MM.1S (cell line): ENCODE measurements at regions not wholly inside any gene's neighbourhood (a gene's known extent, or its start where the extent isn't known, plus 50 kb on each side); places are given as distances from the start of the nearest gene placed in this dataset.

Experiments
- DNase-seq: peaks from one replicate; pipeline ENCODE4 v3.0.0-alpha.2; 2015
- H2AFZ ChIP-seq: fragments of 300-600 bp; sonication (generic); 2 replicates; pipeline ENCODE4 v1.6.0; 2016; ENCODE audit warnings: antibody characterized with exemption, low read length
- H3F3A ChIP-seq: fragments of 300-600 bp; sonication (generic); 2 replicates; pipeline ENCODE4 v1.6.1; 2016; ENCODE audit warnings: mild to moderate bottlenecking, antibody characterized with exemption, low read length, moderate library complexity, mixed read lengths; ENCODE audit not compliant: insufficient read depth
- H3K27ac ChIP-seq: fragments of 300-600 bp; sonication (generic); 2 replicates; pipeline ENCODE4 v1.5.1; 2016; ENCODE audit warnings: mild to moderate bottlenecking, low read length
- H3K27me3 ChIP-seq: fragments of 300-600 bp; sonication (generic); replicated peaks from 2 replicates; pipeline ENCODE4 v1.6.0; 2016; ENCODE audit warnings: low read length; ENCODE audit not compliant: insufficient read depth
- H3K36me3 ChIP-seq: fragments of 300-600 bp; sonication (generic); replicated peaks from 2 replicates; pipeline ENCODE4 v1.6.1; 2016; ENCODE audit warnings: mild to moderate bottlenecking, low read length, mixed read lengths; ENCODE audit not compliant: insufficient read depth
- H3K4me1 ChIP-seq: fragments of 300-600 bp; sonication (generic); 2 replicates; pipeline ENCODE4 v1.6.1; 2016; ENCODE audit warnings: low read length, mixed read lengths
- H3K4me2 ChIP-seq: fragments of 300-600 bp; sonication (generic); 2 replicates; pipeline ENCODE4 v1.6.0; 2016; ENCODE audit warnings: low read depth, low read length
- H3K4me3 ChIP-seq: fragments of 300-600 bp; sonication (generic); 2 replicates; pipeline ENCODE4 v1.5.1; 2016; ENCODE audit warnings: low read length, mixed read lengths
- H3K79me2 ChIP-seq: fragments of 300-600 bp; sonication (generic); 2 replicates; pipeline ENCODE4 v1.6.1; 2016; ENCODE audit warnings: mixed run types, low read length, mixed read lengths
- H3K9ac ChIP-seq: fragments of 300-600 bp; sonication (generic); 2 replicates; pipeline ENCODE4 v1.6.1; 2016; ENCODE audit warnings: low read length, mixed read lengths
- H3K9me2 ChIP-seq: fragments of 300-600 bp; sonication (generic); replicated peaks from 2 replicates; pipeline ENCODE4 v1.6.1; 2016; ENCODE audit warnings: mild to moderate bottlenecking, low read length, mixed read lengths; ENCODE audit not compliant: insufficient read depth
- H3K9me3 ChIP-seq: fragments of 300-600 bp; sonication (generic); replicated peaks from 2 replicates; pipeline ENCODE4 v1.6.1; 2016; ENCODE audit warnings: mild to moderate bottlenecking, low read length, mixed read lengths; ENCODE audit not compliant: insufficient read depth
- H4K20me1 ChIP-seq: fragments of 300-600 bp; sonication (generic); 2 replicates; pipeline ENCODE4 v1.6.1; 2016; ENCODE audit warnings: mild to moderate bottlenecking, low read length, moderate library complexity, mixed read lengths; ENCODE audit not compliant: insufficient read depth
- EZH2 ChIP-seq: fragments of 300-600 bp; sonication (generic); optimal IDR thresholded peaks from 2 replicates; pipeline ENCODE3; 2017; ENCODE audit warnings: low read depth, mild to moderate bottlenecking, antibody characterized with exemption, low read length, mixed read lengths
- EZH2phosphoT487 ChIP-seq: fragments of 300-600 bp; sonication (generic); IDR thresholded peaks from 2 replicates; pipeline ENCODE4 v1.6.1; 2018; ENCODE audit warnings: antibody characterized with exemption, low read length
- TF ChIP-seq, protein P1 (sequence below): fragments of 300-600 bp; sonication (generic); IDR thresholded peaks from 2 replicates; pipeline ENCODE4 v1.5.1; 2016; ENCODE audit warnings: antibody characterized with exemption, low read length, mixed read lengths

DNA sequence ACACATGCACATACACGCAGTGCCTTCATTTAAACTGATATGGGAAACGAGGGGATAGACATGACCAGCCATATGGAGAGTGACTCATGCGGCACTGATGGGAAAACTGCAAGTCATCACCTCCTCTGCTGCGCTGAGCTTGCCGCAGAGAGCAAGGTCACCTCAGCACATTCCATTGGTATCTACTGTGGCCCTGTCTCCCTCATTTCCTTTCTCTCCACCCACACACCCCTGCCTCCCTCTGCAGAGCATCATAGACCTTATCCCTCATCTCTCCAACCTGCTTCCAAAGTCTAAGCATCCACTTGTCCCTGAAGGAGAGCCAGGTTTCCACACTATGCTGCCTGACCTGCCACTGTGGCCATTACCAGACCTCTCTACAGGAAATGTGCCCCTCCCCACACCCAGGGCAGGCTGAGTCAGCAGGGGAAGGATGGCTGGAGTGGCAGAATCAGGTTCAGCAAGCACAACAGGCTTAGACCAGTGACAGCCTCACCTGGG, 116.9 kb upstream of the SNX19 start:
- Histone ChIP-seq H3K36me3 (no peaks in the 10 kb centered on the region), H3K79me2 (no peaks in the 10 kb centered on the region), H3K27ac (no peak overlapping the region), H3K4me1 (no peaks in the 10 kb centered on the region), H4K20me1 (no peaks in the 10 kb centered on the region), H3K4me3 (no peak overlapping the region), H3K9ac (no peak overlapping the region), H3K9me3 (no peaks in the 10 kb centered on the region), H3K27me3 (no peaks in the 10 kb centered on the region), H3F3A (no peaks in the 10 kb centered on the region), H2AFZ (no peak overlapping the region), H3K4me2 (no peak overlapping the region), H3K9me2 (no peaks in the 10 kb centered on the region)
- DNase-seq = no peak
- TF ChIP-seq EZH2phosphoT487 (no peak), EZH2 (no peak)
- TF ChIP-seq, protein P1, sequence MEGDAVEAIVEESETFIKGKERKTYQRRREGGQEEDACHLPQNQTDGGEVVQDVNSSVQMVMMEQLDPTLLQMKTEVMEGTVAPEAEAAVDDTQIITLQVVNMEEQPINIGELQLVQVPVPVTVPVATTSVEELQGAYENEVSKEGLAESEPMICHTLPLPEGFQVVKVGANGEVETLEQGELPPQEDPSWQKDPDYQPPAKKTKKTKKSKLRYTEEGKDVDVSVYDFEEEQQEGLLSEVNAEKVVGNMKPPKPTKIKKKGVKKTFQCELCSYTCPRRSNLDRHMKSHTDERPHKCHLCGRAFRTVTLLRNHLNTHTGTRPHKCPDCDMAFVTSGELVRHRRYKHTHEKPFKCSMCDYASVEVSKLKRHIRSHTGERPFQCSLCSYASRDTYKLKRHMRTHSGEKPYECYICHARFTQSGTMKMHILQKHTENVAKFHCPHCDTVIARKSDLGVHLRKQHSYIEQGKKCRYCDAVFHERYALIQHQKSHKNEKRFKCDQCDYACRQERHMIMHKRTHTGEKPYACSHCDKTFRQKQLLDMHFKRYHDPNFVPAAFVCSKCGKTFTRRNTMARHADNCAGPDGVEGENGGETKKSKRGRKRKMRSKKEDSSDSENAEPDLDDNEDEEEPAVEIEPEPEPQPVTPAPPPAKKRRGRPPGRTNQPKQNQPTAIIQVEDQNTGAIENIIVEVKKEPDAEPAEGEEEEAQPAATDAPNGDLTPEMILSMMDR = no peak

DNA sequence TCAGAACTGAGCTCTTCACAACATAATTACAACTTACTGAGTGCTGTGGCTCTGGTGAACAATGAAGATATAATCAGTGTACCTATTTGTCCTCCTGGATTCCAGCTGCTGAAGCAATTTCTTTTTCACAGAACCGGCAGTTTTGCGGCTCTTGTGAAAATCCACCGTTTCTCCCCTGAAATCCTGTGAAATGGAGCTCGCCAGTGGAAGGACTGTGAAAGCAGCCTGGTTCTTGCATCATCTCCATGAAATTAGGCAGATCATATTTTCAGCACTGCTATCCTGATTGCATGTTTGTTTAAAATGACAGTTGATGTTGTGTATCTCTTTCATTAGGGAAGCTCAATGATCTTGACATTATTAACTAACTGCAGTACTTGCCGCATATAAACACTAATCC, 120.2 kb upstream of the SNX19 start:
- H3K79me2 ChIP-seq = no peaks in the 10 kb centered on the region
- TF ChIP-seq EZH2 (no peak), EZH2phosphoT487 (no peak)
- TF ChIP-seq, protein P1 = no peak
- H3K4me1 ChIP-seq = no peaks in the 10 kb centered on the region
- no peak for DNase-seq
- H3K9ac ChIP-seq = no peak overlapping the region
- no peak overlapping the region for H2AFZ ChIP-seq
- no peaks in the 10 kb centered on the region for H3F3A ChIP-seq
- H3K4me2 ChIP-seq = no peak overlapping the region
- no peaks in the 10 kb centered on the region for H3K9me3 ChIP-seq
- H3K9me2 ChIP-seq = no peaks in the 10 kb centered on the region
- no peaks in the 10 kb centered on the region for H3K36me3 ChIP-seq
- no peaks in the 10 kb centered on the region for H4K20me1 ChIP-seq
- no peak overlapping the region for H3K4me3 ChIP-seq
- H3K27ac ChIP-seq = no peak overlapping the region
- no peaks in the 10 kb centered on the region for H3K27me3 ChIP-seq

DNA sequence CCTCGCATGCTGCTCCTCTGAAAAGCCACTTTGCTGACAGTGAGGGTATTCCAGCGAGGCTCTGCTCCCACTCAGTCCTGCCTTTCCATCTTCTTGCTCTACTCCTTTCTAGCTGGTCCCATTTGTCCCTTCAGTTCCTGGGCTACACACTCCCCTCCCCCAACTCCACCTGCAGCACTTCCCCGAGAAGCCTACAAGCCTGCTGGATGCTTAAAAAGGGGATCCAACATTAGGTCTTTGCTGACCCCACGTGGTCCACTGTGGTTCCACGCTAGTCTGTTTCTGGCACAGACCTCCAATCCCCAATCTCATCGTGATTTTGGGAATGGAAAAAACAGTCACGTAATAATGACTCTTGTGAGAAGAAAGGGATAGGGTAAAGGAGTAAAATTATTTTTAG, 121.6 kb upstream of the SNX19 start:
- Histone ChIP-seq H3K9me2 (no peaks in the 10 kb centered on the region), H2AFZ (no peak overlapping the region), H3K79me2 (no peaks in the 10 kb centered on the region), H3K9ac (no peak overlapping the region), H3K4me1 (no peaks in the 10 kb centered on the region), H3F3A (no peaks in the 10 kb centered on the region), H3K27ac (no peak overlapping the region), H3K4me3 (no peak overlapping the region), H4K20me1 (no peaks in the 10 kb centered on the region), H3K36me3 (no peaks in the 10 kb centered on the region), H3K9me3 (no peaks in the 10 kb centered on the region), H3K27me3 (no peaks in the 10 kb centered on the region), H3K4me2 (no peak overlapping the region)
- no peak for DNase-seq
- TF ChIP-seq, protein P1 = no peak
- TF ChIP-seq EZH2phosphoT487 (no peak), EZH2 (no peak)
